HepG2 (cell line): ENCODE measurements at regions not wholly inside any gene's neighbourhood (a gene's known extent, or its start where the extent isn't known, plus 50 kb on each side); places are given as distances from the start of the nearest gene placed in this dataset.
A peak's percentile ranks its signal among the peaks of the same experiment; 100 is the strongest.

ENCODE experiments used
- ATAC-seq: fragments of 200-7000 bp; cut with Tn5 transposase; 3 replicates; pipeline ENCODE4 v1.9.1; 2020; ENCODE audit warnings: mild to moderate bottlenecking, moderate library complexity
- BruUV-seq: library from RNA; stranded (reverse); fragments of 400-500 nt; replicated peaks from 2 replicates; lab custom pipeline; 2021; lab: Mats Ljungman, UMichigan
- CTCF ChIA-PET: fragments of 300-600 bp; formaldehyde crosslinking; extraction: SDS; loops from one replicate; lab custom pipeline; 2021; ENCODE audit warnings: low total read pairs, inconsistent platforms, low intra/inter-chr PET ratio; lab: Yijun Ruan, JAX
- POLR2A ChIA-PET: fragments of 350-600 bp; sonication (Branson Sonifier 250); formaldehyde crosslinking; loops from one replicate; lab custom pipeline; 2020; ENCODE audit warnings: antibody characterized with exemption, inconsistent platforms; lab: Yijun Ruan, JAX
- DNase-seq: peaks from one replicate; pipeline ENCODE4 v3.0.0-alpha.2; 2015; ENCODE audit warnings: low spot score
- FAIRE-seq: peaks from 3 replicates; lab custom pipeline; 2011; peaks lifted over from hg19 to GRCh38; lab: Jason Lieb, UNC
- H2AFZ ChIP-seq: one replicate; pipeline ENCODE4 v1.6.1; 2011; ENCODE audit warnings: low read length, inconsistent platforms
- H3K27ac ChIP-seq: fragments of 300-600 bp; 3 replicates; pipeline ENCODE4 v1.8.0; 2011; ENCODE audit warnings: mixed run types, mild to moderate bottlenecking, mixed read lengths, low read length, inconsistent platforms; ENCODE audit not compliant: insufficient read depth; ENCODE audit errors: extremely low read length
- H3K27me3 ChIP-seq, 2 experiments: fragments of 200-600 bp in 1 of 2; 2 replicates in 1 of 2; 3 replicates in 1 of 2; pipeline versions ENCODE4 v1.6.0 to v1.8.0; 2011; ENCODE audit warnings: low read length in 2 of 2, mild to moderate bottlenecking in 2 of 2, moderate library complexity in 2 of 2, inconsistent platforms in 1 of 2; ENCODE audit not compliant: insufficient read depth in 2 of 2, control insufficient read depth in 1 of 2
- H3K36me3 ChIP-seq, 2 experiments: fragments of 200-600 bp in 1 of 2; replicated peaks in 1 of 2; 2 replicates in 1 of 2; 3 replicates in 1 of 2; pipeline versions ENCODE4 v1.5.1 to v1.8.0; 2011; ENCODE audit warnings: low read length in 2 of 2, inconsistent platforms in 1 of 2; ENCODE audit not compliant: insufficient read depth in 2 of 2, control insufficient read depth in 1 of 2
- H3K4me1 ChIP-seq: 2 replicates; pipeline ENCODE4 v1.5.1; 2012; ENCODE audit warnings: low read length, inconsistent platforms; ENCODE audit not compliant: insufficient read depth
- H3K4me2 ChIP-seq: 2 replicates; pipeline ENCODE4 v1.6.0; 2011; ENCODE audit warnings: low read depth, low read length, inconsistent platforms
- H3K4me3 ChIP-seq, 3 experiments: fragments of 200-600 bp in 1 of 3; sonication (generic), shearing (Covaris generic) in 1 of 3; replicated peaks in 1 of 3; 2 replicates each; pipeline ENCODE4 v1.5.1; 2011 to 2016; ENCODE audit warnings: low read length in 3 of 3, inconsistent platforms in 2 of 3, low read depth in 2 of 3, mild to moderate bottlenecking in 2 of 3, control low read depth in 1 of 3, mixed read lengths in 1 of 3; ENCODE audit not compliant: insufficient read depth in 1 of 3
- H3K79me2 ChIP-seq: one replicate; pipeline ENCODE4 v1.6.1; 2011; ENCODE audit warnings: low read length, inconsistent platforms; ENCODE audit not compliant: insufficient read depth
- H3K9ac ChIP-seq: 2 replicates; pipeline ENCODE4 v1.6.0; 2011; ENCODE audit warnings: mild to moderate bottlenecking, low read depth, low read length, inconsistent platforms; ENCODE audit not compliant: insufficient read depth
- H3K9me3 ChIP-seq: 2 replicates; pipeline ENCODE4 v1.5.1; 2012; ENCODE audit warnings: mild to moderate bottlenecking, low read length
- H4K20me1 ChIP-seq: 2 replicates; pipeline ENCODE4 v1.6.0; 2011; ENCODE audit warnings: inconsistent platforms, mild to moderate bottlenecking, low read length, moderate library complexity; ENCODE audit not compliant: insufficient read depth
- BCL6 ChIP-seq: IDR thresholded peaks from 2 replicates; pipeline ENCODE4 v1.6.1; 2016; ENCODE audit warnings: missing genetic modification reagents, missing compliant biosample characterization
- HDAC1 ChIP-seq: sonication (generic); formaldehyde crosslinking; IDR thresholded peaks from 2 replicates; pipeline ENCODE4 v1.5.1; 2020; ENCODE audit warnings: mild to moderate bottlenecking, missing genetic modification reagents
- HNF4A ChIP-seq: sonication (generic); formaldehyde crosslinking; IDR thresholded peaks from 2 replicates; pipeline ENCODE4 v1.4.0; 2020; ENCODE audit warnings: missing genetic modification reagents
- IRX3 ChIP-seq: sonication (generic); formaldehyde crosslinking; IDR thresholded peaks from 2 replicates; pipeline ENCODE4 v1.8.1; 2023; ENCODE audit warnings: mild to moderate bottlenecking, low read depth, missing genetic modification reagents, borderline replicate concordance
- MATR3 ChIP-seq: sonication (generic); formaldehyde crosslinking; IDR thresholded peaks from 2 replicates; pipeline ENCODE4 v1.4.0; 2020; ENCODE audit warnings: missing genetic modification reagents
- NFAT5 ChIP-seq: sonication (generic); formaldehyde crosslinking; IDR thresholded peaks from 2 replicates; pipeline ENCODE4 v1.4.0; 2020; ENCODE audit warnings: missing genetic modification reagents
- PPARG ChIP-seq: conservative IDR thresholded peaks from 2 replicates; pipeline ENCODE4 v1.6.1; 2016; ENCODE audit warnings: missing biosample characterization, missing genetic modification reagents
- PRMT3 ChIP-seq: sonication (generic); formaldehyde crosslinking; IDR thresholded peaks from 2 replicates; pipeline ENCODE4 v1.8.1; 2022; ENCODE audit warnings: low read depth, mild to moderate bottlenecking, moderate library complexity, missing genetic modification reagents, borderline replicate concordance
- RELA ChIP-seq: sonication (generic); formaldehyde crosslinking; IDR thresholded peaks from 2 replicates; pipeline ENCODE4 v1.4.0; 2020; ENCODE audit warnings: missing genetic modification reagents
- SRSF1 ChIP-seq: fragments of 200-400 bp; formaldehyde crosslinking; optimal IDR thresholded peaks from 2 replicates; pipeline ENCODE3; 2017; ENCODE audit warnings: mild to moderate bottlenecking, low read depth, low read length, moderate library complexity
- TBX3 ChIP-seq: fragments of 450-650 bp; IDR thresholded peaks from 2 replicates; pipeline ENCODE4 v1.6.1; 2017; ENCODE audit warnings: antibody characterized with exemption, mild to moderate bottlenecking, inconsistent platforms, borderline replicate concordance
- TP53 ChIP-seq: sonication (generic); formaldehyde crosslinking; conservative IDR thresholded peaks from 2 replicates; pipeline ENCODE4 v1.4.0; 2020; ENCODE audit warnings: missing genetic modification reagents
- ZBTB3 ChIP-seq: sonication (generic); formaldehyde crosslinking; IDR thresholded peaks from 2 replicates; pipeline ENCODE4 v1.4.0; 2020; ENCODE audit warnings: low read depth, mild to moderate bottlenecking, moderate library complexity, missing genetic modification reagents, borderline replicate concordance
- ZNF781 ChIP-seq: sonication (generic); formaldehyde crosslinking; IDR thresholded peaks from 2 replicates; pipeline ENCODE4 v1.5.1; 2020; ENCODE audit warnings: borderline replicate concordance, mild to moderate bottlenecking, missing genetic modification reagents; ENCODE audit errors: not compliant biosample characterization
- ZNF790 ChIP-seq: sonication (generic); formaldehyde crosslinking; IDR thresholded peaks from 2 replicates; pipeline ENCODE4 v1.8.0; 2022; ENCODE audit warnings: missing genetic modification reagents, mild to moderate bottlenecking, borderline replicate concordance
- ZNF83 ChIP-seq: sonication (generic); formaldehyde crosslinking; IDR thresholded peaks from 2 replicates; pipeline ENCODE4 v1.4.0; 2020; ENCODE audit warnings: missing genetic modification reagents, mild to moderate bottlenecking, borderline replicate concordance
- WGBS: methylation state at CpG from one replicate; pipeline ENCODE4 v1.1.6; 2017; ENCODE audit warnings: low lambda C conversion rate; 5-methylcytosine and 5-hydroxymethylcytosine counted together
- in situ Hi-C: cut with HindIII; loops from 2 replicates; pipeline ENCODE4 v1.10.0; 2017; ENCODE audit warnings: low pct_unique_long_range_greater_than_20kb; ENCODE audit not compliant: extremely low pct_ligation_motif_present
- intact Hi-C: fragments of 100-400 bp; cut with micrococcal nuclease; formaldehyde crosslinking; loops from one replicate; pipeline ENCODE4 v1.10.0; 2022; ENCODE audit not compliant: unreplicated experiment

GRCh38 chr7:10211016-10211415, 762.7 kb upstream of the PHF14 start:
- 4% methylated on average over 1 of the region's 1 CpG for WGBS
- Histone ChIP-seq H3K9ac (no peak overlapping the region), H3K4me2 (no peak overlapping the region), H4K20me1 (no peaks in the 10 kb centered on the region), H3K36me3 (no peaks in the 10 kb centered on the region), H3K79me2 (no peaks in the 10 kb centered on the region), H3K4me1 (no peaks in the 10 kb centered on the region), H3K27ac (no peak overlapping the region), H3K4me3 (no peak overlapping the region), H2AFZ (no peak overlapping the region), H3K9me3 (peaks cover 78% of the 10 kb centered on the region), H3K27me3 (no peaks in the 10 kb centered on the region)
- CTCF ChIA-PET = no interaction called here
- intact Hi-C loops (no loop called here), in situ Hi-C loops (no loop called here)
- TF ChIP-seq ZNF781 (CRISPR knock-in tag) (no peak), HNF4A (peak; percentile 29; the same call in 1 of the 2 replicates), BCL6 (CRISPR knock-in tag) (peak; percentile 72), TBX3 (no peak)
- POLR2A ChIA-PET = no interaction called here
- no peak for FAIRE-seq
- peak; percentile 38 for DNase-seq
- BruUV-seq = no TSS peak
- no peak for ATAC-seq

DNA sequence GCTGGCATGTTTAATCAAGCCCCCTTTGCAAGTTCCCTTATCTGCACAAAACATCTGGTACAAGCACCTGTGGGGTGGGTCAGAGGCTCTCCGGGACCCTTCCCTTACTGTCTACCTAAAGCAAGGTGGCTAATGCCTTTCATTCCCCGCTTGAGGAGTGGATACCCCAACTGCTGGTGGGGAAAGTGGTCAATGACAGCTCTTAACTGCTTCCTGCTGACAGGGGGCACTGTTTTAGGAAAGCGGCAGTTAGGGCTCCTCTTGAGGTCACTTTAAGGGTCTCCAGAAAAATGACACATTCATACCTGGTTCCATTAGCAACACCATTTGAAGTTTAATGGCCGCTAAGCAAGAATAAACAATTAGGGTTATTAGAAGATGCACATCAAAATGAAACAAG, 761.8 kb upstream of the PHF14 start:
- Histone ChIP-seq H3K9ac (no peak overlapping the region), H4K20me1 (no peaks in the 10 kb centered on the region), H3K27ac (no peak overlapping the region), H3K36me3 (no peaks in the 10 kb centered on the region), H3K4me1 (no peaks in the 10 kb centered on the region), H3K27me3 (no peaks in the 10 kb centered on the region), H3K79me2 (no peaks in the 10 kb centered on the region), H3K4me2 (no peak overlapping the region), H3K4me3 (no peak overlapping the region), H3K9me3 (peaks cover 78% of the 10 kb centered on the region), H2AFZ (no peak overlapping the region)
- BruUV-seq = no TSS peak
- ChIA-PET CTCF (no interaction called here), POLR2A (no interaction called here)
- in situ Hi-C loops (no loop called here), intact Hi-C loops (no loop called here)
- FAIRE-seq (no peak), DNase-seq (no peak), ATAC-seq (no peak)
- WGBS = 65% methylated on average over 4 of the region's 4 CpGs
- TF ChIP-seq HDAC1 (CRISPR knock-in tag) = no peak
- no peak for TF ChIP-seq PPARG
- no peak for TF ChIP-seq PRMT3 (CRISPR knock-in tag)
- no peak for TF ChIP-seq NFAT5 (CRISPR knock-in tag)
- TF ChIP-seq ZNF790 (CRISPR knock-in tag) = no peak
- no peak for TF ChIP-seq SRSF1
- TF ChIP-seq IRX3 (CRISPR knock-in tag) = no peak
- TF ChIP-seq ZNF83 = no peak
- TF ChIP-seq RELA = no peak
- no peak for TF ChIP-seq MATR3
- no peak for TF ChIP-seq ZBTB3 (CRISPR knock-in tag)
- no peak for TF ChIP-seq TP53 (CRISPR knock-in tag)
